B cell (primary cell): ENCODE measurements at regions not wholly inside any gene's neighbourhood (a gene's known extent, or its start where the extent isn't known, plus 50 kb on each side); places are given as distances from the start of the nearest gene placed in this dataset.
"Not testable (repeated sequence)": the region's sequence is repeated elsewhere in the genome, so short reads cannot be mapped to it uniquely, and the experiment has no call there.

Source experiments
- CTCF ChIP-seq: fragments of 200-600 bp; IDR thresholded peaks from one replicate; pipeline ENCODE4 v1.8.0; 2022; ENCODE audit warnings: antibody characterized with exemption, mild to moderate bottlenecking
- EZH2 ChIP-seq: IDR thresholded peaks from 2 replicates; pipeline ENCODE4 v1.6.1; 2012; ENCODE audit warnings: borderline replicate concordance, low read depth, mild to moderate bottlenecking, moderate library complexity, low read length; ENCODE audit not compliant: insufficient read depth, poor library complexity, severe bottlenecking

- not testable (repeated sequence) for TF ChIP-seq CTCF, EZH2
These were observed 220.8 kb upstream of the DTNBP1 start for GRCh38 chr6:15883593-15883992.
